ENCODE measurements at regions not wholly inside any gene's neighbourhood (a gene's known extent, or its start where the extent isn't known, plus 50 kb on each side); places are given as distances from the start of the nearest gene placed in this dataset.

GRCh38 chr9:25397746-25398145 is 280.5 kb downstream of the TUSC1 start:
- no peak overlapping the region for H3K27ac ChIP-seq (ENCODE audit: control insufficient read depth, insufficient read depth, low read length)
- dilution Hi-C loops (cut with MboI; ENCODE audit: extremely low pct_ligation_motif_present, low sequenced_read_pairs), result no loop called here
- no peak overlapping the region for H2AFZ ChIP-seq (ENCODE audit: control insufficient read depth, low read length)
- H3K79me2 ChIP-seq (ENCODE audit: control insufficient read depth, insufficient read depth, low read length), result no peaks in the 10 kb centered on the region
- no peak overlapping the region for H3K4me2 ChIP-seq (ENCODE audit: control insufficient read depth, extremely low read depth, insufficient read depth, low read depth, low read length)
- no peaks in the 10 kb centered on the region for H4K20me1 ChIP-seq (ENCODE audit: control insufficient read depth, extremely low read depth, insufficient read depth, low read length)
- no peaks in the 10 kb centered on the region for H3K4me1 ChIP-seq (ENCODE audit: control insufficient read depth, extremely low read depth, insufficient read depth, low read length)
- DNase-seq (ENCODE audit: low read depth, low spot score) (no peak), FAIRE-seq (no peak)
- no peaks in the 10 kb centered on the region for H3K36me3 ChIP-seq (ENCODE audit: control insufficient read depth in 2 of 2, extremely low read depth in 1 of 2, insufficient read depth in 2 of 2, low read length in 2 of 2)
- TF ChIP-seq CTCF (optimal IDR thresholded peaks at IDR 0.05 in 1 of 3, IDR thresholded peaks at IDR 0.05 in 1 of 3, conservative IDR thresholded peaks at IDR 0.05 in 1 of 3; ENCODE audit: extremely low read depth in 1 of 3, insufficient read depth in 2 of 3, low read length in 3 of 3) (no peak), EZH2 (IDR thresholded peaks at IDR 0.05; ENCODE audit: low read length) (no peak)
- no peak overlapping the region for H3K4me3 ChIP-seq (ENCODE audit: control insufficient read depth in 2 of 3, extremely low read depth in 1 of 3, insufficient read depth in 2 of 3, low read depth in 1 of 3, low read length in 3 of 3)
- no peaks in the 10 kb centered on the region for H3K9me1 ChIP-seq (ENCODE audit: control insufficient read depth, extremely low read depth, insufficient read depth, low read length)
- H3K9me3 ChIP-seq (ENCODE audit: control insufficient read depth, low read depth, low read length), result no peaks in the 10 kb centered on the region
- no peaks in the 10 kb centered on the region for H3K27me3 ChIP-seq (ENCODE audit: control insufficient read depth, extremely low read depth, insufficient read depth, low read length)
- no peak overlapping the region for H3K9ac ChIP-seq (ENCODE audit: control insufficient read depth, extremely low read depth, insufficient read depth, low read length)

GRCh38 chr9:25396828-25397227 is 281.4 kb downstream of the TUSC1 start:
- Histone ChIP-seq H3K27ac (ENCODE audit: control insufficient read depth, insufficient read depth, low read length) (no peak overlapping the region), H2AFZ (ENCODE audit: control insufficient read depth, low read length) (no peak overlapping the region), H3K9me3 (ENCODE audit: control insufficient read depth, low read depth, low read length) (no peaks in the 10 kb centered on the region), H3K9ac (ENCODE audit: control insufficient read depth, extremely low read depth, insufficient read depth, low read length) (no peak overlapping the region), H4K20me1 (ENCODE audit: control insufficient read depth, extremely low read depth, insufficient read depth, low read length) (no peaks in the 10 kb centered on the region), H3K79me2 (ENCODE audit: control insufficient read depth, insufficient read depth, low read length) (no peaks in the 10 kb centered on the region), H3K36me3 (ENCODE audit: control insufficient read depth in 2 of 2, extremely low read depth in 1 of 2, insufficient read depth in 2 of 2, low read length in 2 of 2) (no peaks in the 10 kb centered on the region), H3K9me1 (ENCODE audit: control insufficient read depth, extremely low read depth, insufficient read depth, low read length) (no peaks in the 10 kb centered on the region), H3K4me1 (ENCODE audit: control insufficient read depth, extremely low read depth, insufficient read depth, low read length) (no peaks in the 10 kb centered on the region), H3K4me2 (ENCODE audit: control insufficient read depth, extremely low read depth, insufficient read depth, low read depth, low read length) (no peak overlapping the region), H3K4me3 (ENCODE audit: control insufficient read depth in 2 of 3, extremely low read depth in 1 of 3, insufficient read depth in 2 of 3, low read depth in 1 of 3, low read length in 3 of 3) (no peak overlapping the region), H3K27me3 (ENCODE audit: control insufficient read depth, extremely low read depth, insufficient read depth, low read length) (no peaks in the 10 kb centered on the region)
- DNase-seq (ENCODE audit: low read depth, low spot score) (no peak), FAIRE-seq (no peak)
- TF ChIP-seq CTCF (optimal IDR thresholded peaks at IDR 0.05 in 1 of 3, IDR thresholded peaks at IDR 0.05 in 1 of 3, conservative IDR thresholded peaks at IDR 0.05 in 1 of 3; ENCODE audit: extremely low read depth in 1 of 3, insufficient read depth in 2 of 3, low read length in 3 of 3), result no peak
- no peak for TF ChIP-seq EZH2 (IDR thresholded peaks at IDR 0.05; ENCODE audit: low read length)
- dilution Hi-C loops (cut with MboI; ENCODE audit: extremely low pct_ligation_motif_present, low sequenced_read_pairs), result no loop called here
